Hepatocyte (in vitro differentiated cells): ENCODE measurements at regions not wholly inside any gene's neighbourhood (a gene's known extent, or its start where the extent isn't known, plus 50 kb on each side); places are given as distances from the start of the nearest gene placed in this dataset.
"Not testable (repeated sequence)": the region's sequence is repeated elsewhere in the genome, so short reads cannot be mapped to it uniquely, and the experiment has no call there.

Experiments used
- DNase-seq: peaks from one replicate; pipeline ENCODE4 v3.0.0-alpha.2; 2016; ENCODE audit warnings: low spot score
- H2AFZ ChIP-seq: fragments of 200-600 bp; sonication (generic); 2 replicates; pipeline ENCODE4 v1.6.0; 2016; ENCODE audit warnings: antibody characterized with exemption, mild to moderate bottlenecking
- H3K27ac ChIP-seq: fragments of 200-600 bp; sonication (generic); 2 replicates; pipeline ENCODE4 v1.5.1; 2016; ENCODE audit warnings: mild to moderate bottlenecking
- H3K27me3 ChIP-seq: fragments of 200-600 bp; sonication (generic); 2 replicates; pipeline ENCODE4 v1.6.1; 2016
- H3K36me3 ChIP-seq: fragments of 200-600 bp; sonication (generic); replicated peaks from 2 replicates; pipeline ENCODE4 v1.5.1; 2016; ENCODE audit warnings: low read depth; ENCODE audit not compliant: insufficient read depth
- H3K4me1 ChIP-seq: fragments of 200-600 bp; sonication (generic); 2 replicates; pipeline ENCODE4 v1.5.1; 2016; ENCODE audit warnings: mild to moderate bottlenecking, moderate library complexity; ENCODE audit not compliant: insufficient read depth
- H3K4me2 ChIP-seq: fragments of 200-600 bp; sonication (generic); 2 replicates; pipeline ENCODE4 v1.6.0; 2016
- H3K4me3 ChIP-seq: fragments of 200-600 bp; sonication (generic); 2 replicates; pipeline ENCODE4 v1.5.1; 2016; ENCODE audit warnings: mild to moderate bottlenecking
- H3K79me2 ChIP-seq: fragments of 200-600 bp; sonication (generic); 2 replicates; pipeline ENCODE4 v1.6.0; 2017; ENCODE audit warnings: mild to moderate bottlenecking
- H3K9me2 ChIP-seq: fragments of 200-600 bp; sonication (generic); replicated peaks from 2 replicates; pipeline ENCODE4 v1.6.0; 2017; ENCODE audit warnings: mild to moderate bottlenecking; ENCODE audit not compliant: insufficient read depth
- H3K9me3 ChIP-seq: fragments of 200-600 bp; sonication (generic); 2 replicates; pipeline ENCODE4 v1.5.1; 2016; ENCODE audit warnings: low read depth, mild to moderate bottlenecking
- H4K20me1 ChIP-seq: fragments of 200-600 bp; sonication (generic); 2 replicates; pipeline ENCODE4 v1.6.0; 2016; ENCODE audit warnings: mild to moderate bottlenecking; ENCODE audit not compliant: insufficient read depth, poor library complexity, severe bottlenecking
- EZH2 ChIP-seq: fragments of 200-600 bp; sonication (generic); IDR thresholded peaks from 2 replicates; pipeline ENCODE4 v1.6.1; 2016; ENCODE audit warnings: antibody characterized with exemption, mild to moderate bottlenecking, borderline replicate concordance
- EZH2phosphoT487 ChIP-seq: fragments of 200-600 bp; sonication (generic); IDR thresholded peaks from one replicate; pipeline ENCODE4 v1.6.1; 2018; ENCODE audit warnings: antibody characterized with exemption, mild to moderate bottlenecking, low read depth, moderate library complexity; ENCODE audit not compliant: unreplicated experiment, severe bottlenecking
- WGBS: methylation state at CpG from one replicate; pipeline ENCODE4 v1.1.6; 2016; ENCODE audit warnings: low lambda C conversion rate; ENCODE audit errors: missing lambda C conversion rate; 5-methylcytosine and 5-hydroxymethylcytosine counted together
- TF ChIP-seq, protein P1 (sequence below): fragments of 200-600 bp; sonication (generic); IDR thresholded peaks from 2 replicates; pipeline ENCODE4 v1.5.1; 2016; ENCODE audit warnings: antibody characterized with exemption, mild to moderate bottlenecking; ENCODE audit not compliant: poor library complexity

DNA sequence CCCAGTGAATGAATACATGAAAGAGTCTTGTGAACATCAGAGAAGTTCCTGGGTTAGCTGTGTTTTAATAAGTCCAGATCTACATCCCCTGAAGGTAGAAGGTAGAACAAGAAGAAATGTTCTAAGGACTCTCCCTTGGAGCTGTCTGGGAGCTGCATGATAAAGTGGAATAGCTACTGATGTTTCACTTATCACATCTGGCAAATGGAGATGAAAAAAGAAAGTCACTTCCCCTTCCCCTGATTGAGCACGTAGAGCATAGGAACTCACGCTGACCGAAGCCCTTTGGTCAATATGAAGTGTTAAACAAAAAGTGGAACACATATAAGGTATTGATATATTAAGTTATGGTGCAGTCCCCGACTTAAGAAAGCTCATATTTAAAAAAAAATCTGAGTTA, 53.2 kb upstream of the PARP1 start:
- TF ChIP-seq, protein P1, sequence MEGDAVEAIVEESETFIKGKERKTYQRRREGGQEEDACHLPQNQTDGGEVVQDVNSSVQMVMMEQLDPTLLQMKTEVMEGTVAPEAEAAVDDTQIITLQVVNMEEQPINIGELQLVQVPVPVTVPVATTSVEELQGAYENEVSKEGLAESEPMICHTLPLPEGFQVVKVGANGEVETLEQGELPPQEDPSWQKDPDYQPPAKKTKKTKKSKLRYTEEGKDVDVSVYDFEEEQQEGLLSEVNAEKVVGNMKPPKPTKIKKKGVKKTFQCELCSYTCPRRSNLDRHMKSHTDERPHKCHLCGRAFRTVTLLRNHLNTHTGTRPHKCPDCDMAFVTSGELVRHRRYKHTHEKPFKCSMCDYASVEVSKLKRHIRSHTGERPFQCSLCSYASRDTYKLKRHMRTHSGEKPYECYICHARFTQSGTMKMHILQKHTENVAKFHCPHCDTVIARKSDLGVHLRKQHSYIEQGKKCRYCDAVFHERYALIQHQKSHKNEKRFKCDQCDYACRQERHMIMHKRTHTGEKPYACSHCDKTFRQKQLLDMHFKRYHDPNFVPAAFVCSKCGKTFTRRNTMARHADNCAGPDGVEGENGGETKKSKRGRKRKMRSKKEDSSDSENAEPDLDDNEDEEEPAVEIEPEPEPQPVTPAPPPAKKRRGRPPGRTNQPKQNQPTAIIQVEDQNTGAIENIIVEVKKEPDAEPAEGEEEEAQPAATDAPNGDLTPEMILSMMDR = no peak
- no peak for TF ChIP-seq EZH2
- TF ChIP-seq EZH2phosphoT487 = no peak
- 92% methylated on average over 4 of the region's 4 CpGs for WGBS

DNA sequence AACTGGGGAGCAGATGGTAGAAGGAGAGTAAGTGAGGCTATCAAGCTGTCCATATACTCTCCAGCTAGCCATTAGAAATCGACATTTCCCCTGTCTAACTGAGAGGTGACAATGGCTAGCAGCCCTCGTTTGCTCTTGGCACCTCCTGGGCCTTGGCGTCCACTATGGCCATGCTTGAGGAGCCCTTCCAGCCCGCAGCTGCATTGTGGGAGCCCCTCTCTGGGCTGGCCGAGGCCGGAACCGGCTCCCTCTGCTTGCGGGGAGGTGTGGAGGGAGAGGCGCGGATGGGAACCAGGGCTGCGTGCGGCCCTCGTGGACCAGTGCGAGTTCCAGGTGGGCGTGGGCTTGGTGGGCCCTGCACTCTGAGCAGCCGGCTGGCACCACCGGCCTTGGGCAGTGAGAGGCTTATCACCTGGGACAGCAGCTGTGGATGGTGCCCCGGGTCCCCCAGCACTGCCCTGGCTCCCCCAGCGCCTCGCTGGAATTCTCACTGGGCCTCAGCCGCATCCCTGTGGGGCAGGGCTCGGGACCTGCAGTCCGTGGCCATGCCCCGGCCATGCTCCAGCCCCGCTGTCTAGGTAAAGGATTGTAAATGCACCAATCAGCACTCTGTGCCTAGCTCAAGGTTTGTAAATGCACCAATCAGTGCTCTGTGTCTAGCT, 56.2 kb upstream of the PARP1 start:
- DNase-seq = no peak
- Histone ChIP-seq H4K20me1 (no peaks in the 10 kb centered on the region), H3K27me3 (no peaks in the 10 kb centered on the region), H3K4me2 (no peak overlapping the region), H2AFZ (no peak overlapping the region), H3K9me2 (no peaks in the 10 kb centered on the region), H3K4me1 (no peaks in the 10 kb centered on the region), H3K4me3 (no peak overlapping the region), H3K9me3 (no peaks in the 10 kb centered on the region), H3K79me2 (no peaks in the 10 kb centered on the region), H3K36me3 (no peaks in the 10 kb centered on the region), H3K27ac (no peak overlapping the region)
- 94% methylated on average over 23 of the region's 25 CpGs for WGBS
- TF ChIP-seq EZH2phosphoT487 (no peak), EZH2 (no peak)
- TF ChIP-seq, protein P1 = no peak

More for the DNA sequence above, 53.2 kb upstream of the PARP1 start:
- no peak overlapping the region for H2AFZ ChIP-seq
- no peaks in the 10 kb centered on the region for H3K9me2 ChIP-seq
- H3K4me3 ChIP-seq = no peak overlapping the region
- no peak for DNase-seq
- H3K4me2 ChIP-seq = no peak overlapping the region
- no peaks in the 10 kb centered on the region for H3K9me3 ChIP-seq
- no peak overlapping the region for H3K27ac ChIP-seq
- no peaks in the 10 kb centered on the region for H3K79me2 ChIP-seq
- no peaks in the 10 kb centered on the region for H4K20me1 ChIP-seq
- no peaks in the 10 kb centered on the region for H3K4me1 ChIP-seq
- H3K27me3 ChIP-seq = no peaks in the 10 kb centered on the region
- H3K36me3 ChIP-seq = no peaks in the 10 kb centered on the region

DNA sequence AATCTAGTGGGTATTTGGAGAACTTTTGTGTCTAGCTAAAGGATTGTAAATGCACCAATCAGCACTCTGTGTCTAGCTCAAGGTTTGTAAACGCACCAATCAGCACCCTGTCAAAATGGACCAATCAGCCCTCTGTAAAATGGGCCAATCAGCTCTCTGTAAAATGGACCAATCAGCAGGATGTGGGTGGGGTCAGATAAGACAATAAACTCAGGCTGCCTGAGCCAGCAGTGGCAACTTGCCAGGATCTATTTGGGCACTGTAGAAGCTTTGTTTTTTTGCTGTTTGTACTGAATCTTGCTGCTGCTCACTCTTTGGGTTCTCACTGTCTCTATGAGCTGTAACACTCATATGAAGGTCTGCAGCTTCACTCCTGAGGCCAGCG, 56.7 kb upstream of the PARP1 start:
- not testable (repeated sequence) for H3K9me2 ChIP-seq, H4K20me1 ChIP-seq, H3K79me2 ChIP-seq, H2AFZ ChIP-seq, H3K4me3 ChIP-seq, H3K4me1 ChIP-seq, H3K9me3 ChIP-seq, H3K36me3 ChIP-seq, H3K27ac ChIP-seq, H3K27me3 ChIP-seq, H3K4me2 ChIP-seq, DNase-seq
- WGBS = 98% methylated on average over 2 of the region's 2 CpGs

DNA sequence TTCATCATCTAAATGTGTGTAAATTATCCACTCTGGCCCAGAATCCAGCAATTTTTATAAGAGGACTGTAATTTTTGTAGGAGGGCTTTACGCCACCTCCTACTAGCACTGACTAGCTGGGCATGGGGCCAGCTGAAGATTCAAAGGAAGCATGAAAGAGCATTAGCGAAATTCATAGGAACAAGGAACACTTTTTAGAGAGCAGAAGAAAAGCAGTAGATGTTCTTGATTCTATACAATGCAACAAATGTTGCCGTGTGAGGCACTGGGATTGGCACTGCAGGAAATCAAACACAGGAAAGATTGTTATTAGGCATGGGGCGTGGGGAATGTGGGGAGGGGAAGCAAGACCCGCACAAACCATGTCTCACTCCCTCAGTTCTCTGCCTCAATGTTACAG, 58.4 kb upstream of the PARP1 start:
- no peak overlapping the region for H2AFZ ChIP-seq
- H3K36me3 ChIP-seq = no peaks in the 10 kb centered on the region
- H3K9me3 ChIP-seq = no peaks in the 10 kb centered on the region
- no peak overlapping the region for H3K4me2 ChIP-seq
- no peaks in the 10 kb centered on the region for H3K27me3 ChIP-seq
- no peaks in the 10 kb centered on the region for H3K9me2 ChIP-seq
- H3K4me3 ChIP-seq = no peak overlapping the region
- H3K4me1 ChIP-seq = no peaks in the 10 kb centered on the region
- TF ChIP-seq EZH2phosphoT487 = no peak
- TF ChIP-seq, protein P1 = no peak
- TF ChIP-seq EZH2 = no peak
- WGBS = 77% methylated on average over 5 of the region's 5 CpGs
- H3K79me2 ChIP-seq = no peaks in the 10 kb centered on the region
- no peak for DNase-seq
- no peak overlapping the region for H3K27ac ChIP-seq
- H4K20me1 ChIP-seq = no peaks in the 10 kb centered on the region
